HepG2 (cell line): ENCODE measurements at regions not wholly inside any gene's neighbourhood (a gene's known extent, or its start where the extent isn't known, plus 50 kb on each side); places are given as distances from the start of the nearest gene placed in this dataset.

Source experiments
- ATAC-seq: fragments of 200-7000 bp; cut with Tn5 transposase; 3 replicates; pipeline ENCODE4 v1.9.1; 2020; ENCODE audit warnings: mild to moderate bottlenecking, moderate library complexity
- BruUV-seq: library from RNA; stranded (reverse); fragments of 400-500 nt; replicated peaks from 2 replicates; lab custom pipeline; 2021; lab: Mats Ljungman, UMichigan
- CTCF ChIA-PET: fragments of 300-600 bp; formaldehyde crosslinking; extraction: SDS; loops from one replicate; lab custom pipeline; 2021; ENCODE audit warnings: low total read pairs, inconsistent platforms, low intra/inter-chr PET ratio; lab: Yijun Ruan, JAX
- POLR2A ChIA-PET: fragments of 350-600 bp; sonication (Branson Sonifier 250); formaldehyde crosslinking; loops from one replicate; lab custom pipeline; 2020; ENCODE audit warnings: antibody characterized with exemption, inconsistent platforms; lab: Yijun Ruan, JAX
- DNase-seq: peaks from one replicate; pipeline ENCODE4 v3.0.0-alpha.2; 2015; ENCODE audit warnings: low spot score
- FAIRE-seq: peaks from 3 replicates; lab custom pipeline; 2011; peaks lifted over from hg19 to GRCh38; lab: Jason Lieb, UNC
- H2AFZ ChIP-seq: one replicate; pipeline ENCODE4 v1.6.1; 2011; ENCODE audit warnings: low read length, inconsistent platforms
- H3K27ac ChIP-seq: fragments of 300-600 bp; 3 replicates; pipeline ENCODE4 v1.8.0; 2011; ENCODE audit warnings: mixed run types, mild to moderate bottlenecking, mixed read lengths, low read length, inconsistent platforms; ENCODE audit not compliant: insufficient read depth; ENCODE audit errors: extremely low read length
- H3K27me3 ChIP-seq, 2 experiments: fragments of 200-600 bp in 1 of 2; 2 replicates in 1 of 2; 3 replicates in 1 of 2; pipeline versions ENCODE4 v1.6.0 to v1.8.0; 2011; ENCODE audit warnings: low read length in 2 of 2, mild to moderate bottlenecking in 2 of 2, moderate library complexity in 2 of 2, inconsistent platforms in 1 of 2; ENCODE audit not compliant: insufficient read depth in 2 of 2, control insufficient read depth in 1 of 2
- H3K36me3 ChIP-seq, 2 experiments: fragments of 200-600 bp in 1 of 2; replicated peaks in 1 of 2; 2 replicates in 1 of 2; 3 replicates in 1 of 2; pipeline versions ENCODE4 v1.5.1 to v1.8.0; 2011; ENCODE audit warnings: low read length in 2 of 2, inconsistent platforms in 1 of 2; ENCODE audit not compliant: insufficient read depth in 2 of 2, control insufficient read depth in 1 of 2
- H3K4me1 ChIP-seq: 2 replicates; pipeline ENCODE4 v1.5.1; 2012; ENCODE audit warnings: low read length, inconsistent platforms; ENCODE audit not compliant: insufficient read depth
- H3K4me2 ChIP-seq: 2 replicates; pipeline ENCODE4 v1.6.0; 2011; ENCODE audit warnings: low read depth, low read length, inconsistent platforms
- H3K4me3 ChIP-seq, 3 experiments: fragments of 200-600 bp in 1 of 3; sonication (generic), shearing (Covaris generic) in 1 of 3; replicated peaks in 1 of 3; 2 replicates each; pipeline ENCODE4 v1.5.1; 2011 to 2016; ENCODE audit warnings: low read length in 3 of 3, inconsistent platforms in 2 of 3, low read depth in 2 of 3, mild to moderate bottlenecking in 2 of 3, control low read depth in 1 of 3, mixed read lengths in 1 of 3; ENCODE audit not compliant: insufficient read depth in 1 of 3
- H3K79me2 ChIP-seq: one replicate; pipeline ENCODE4 v1.6.1; 2011; ENCODE audit warnings: low read length, inconsistent platforms; ENCODE audit not compliant: insufficient read depth
- H3K9ac ChIP-seq: 2 replicates; pipeline ENCODE4 v1.6.0; 2011; ENCODE audit warnings: mild to moderate bottlenecking, low read depth, low read length, inconsistent platforms; ENCODE audit not compliant: insufficient read depth
- H3K9me3 ChIP-seq: 2 replicates; pipeline ENCODE4 v1.5.1; 2012; ENCODE audit warnings: mild to moderate bottlenecking, low read length
- H4K20me1 ChIP-seq: 2 replicates; pipeline ENCODE4 v1.6.0; 2011; ENCODE audit warnings: inconsistent platforms, mild to moderate bottlenecking, low read length, moderate library complexity; ENCODE audit not compliant: insufficient read depth
- CREB1 ChIP-seq, 2 experiments: fragments of 450-650 bp in 1 of 2; IDR thresholded peaks; 2 replicates each; pipeline ENCODE4 v1.6.1; 2016 to 2017; ENCODE audit warnings: control low read depth in 1 of 2, mild to moderate bottlenecking in 1 of 2, missing compliant biosample characterization in 1 of 2, missing genetic modification characterization in 1 of 2
- CTCF ChIP-seq: sonication (generic); formaldehyde crosslinking; IDR thresholded peaks from 2 replicates; pipeline ENCODE4 v1.5.0; 2020; ENCODE audit warnings: mild to moderate bottlenecking, missing genetic modification reagents, moderate library complexity
- ZNF543 ChIP-seq: sonication (generic); formaldehyde crosslinking; IDR thresholded peaks from 2 replicates; pipeline ENCODE4 v1.4.0; 2020; ENCODE audit warnings: mild to moderate bottlenecking, missing genetic modification reagents
- ZSCAN22 ChIP-seq: sonication (generic); formaldehyde crosslinking; IDR thresholded peaks from 2 replicates; pipeline ENCODE4 v1.4.0; 2020; ENCODE audit warnings: mild to moderate bottlenecking, missing genetic modification reagents
- ZSCAN25 ChIP-seq: sonication (generic); formaldehyde crosslinking; IDR thresholded peaks from 2 replicates; pipeline ENCODE4 v1.8.0; 2022; ENCODE audit warnings: mild to moderate bottlenecking, missing genetic modification reagents
- WGBS: methylation state at CpG from one replicate; pipeline ENCODE4 v1.1.6; 2017; ENCODE audit warnings: low lambda C conversion rate; 5-methylcytosine and 5-hydroxymethylcytosine counted together
- in situ Hi-C: cut with HindIII; loops from 2 replicates; pipeline ENCODE4 v1.10.0; 2017; ENCODE audit warnings: low pct_unique_long_range_greater_than_20kb; ENCODE audit not compliant: extremely low pct_ligation_motif_present
- intact Hi-C: fragments of 100-400 bp; cut with micrococcal nuclease; formaldehyde crosslinking; loops from one replicate; pipeline ENCODE4 v1.10.0; 2022; ENCODE audit not compliant: unreplicated experiment

DNA sequence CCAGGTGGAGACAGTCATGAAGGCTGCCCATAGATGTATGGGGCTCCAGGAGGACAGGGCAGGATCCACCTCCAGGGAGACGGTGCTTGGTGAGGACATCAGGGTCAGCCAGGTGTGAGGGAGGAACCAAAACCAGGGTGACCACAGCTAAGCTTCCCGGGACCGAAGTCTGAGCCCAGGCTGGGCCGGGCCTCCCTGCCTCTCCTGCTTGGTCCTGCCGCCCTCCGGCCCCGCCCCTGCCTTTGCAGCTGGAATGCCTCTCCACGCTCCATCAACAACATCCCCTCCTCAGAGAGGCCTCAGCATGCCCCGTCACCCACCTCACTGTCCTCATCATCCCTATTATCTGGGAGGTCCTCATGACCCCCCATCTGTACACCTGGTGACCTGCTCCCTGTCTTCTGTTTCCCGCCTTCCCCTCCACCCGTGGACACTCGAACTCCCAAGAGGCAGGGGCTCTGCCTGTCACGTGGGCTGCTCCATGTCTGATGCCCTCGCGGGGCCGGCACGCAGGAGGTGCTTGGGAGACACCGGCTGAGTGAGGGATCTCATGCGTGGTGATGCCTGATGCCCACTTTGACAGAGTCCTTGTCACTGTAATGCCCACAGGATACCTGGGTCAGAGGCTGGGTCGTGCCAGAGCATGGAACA is 59.4 kb downstream of the RTL6 start:
- Histone ChIP-seq H3K9me3 (no peaks in the 10 kb centered on the region), H4K20me1 (no peaks in the 10 kb centered on the region), H3K79me2 (no peaks in the 10 kb centered on the region), H3K4me1 (no peaks in the 10 kb centered on the region), H3K27ac (no peak overlapping the region), H3K4me2 (no peak overlapping the region), H3K27me3 (peaks cover 5 to 50% of the 10 kb centered on the region in 2 experiments; a peak in 4 of 5 replicates), H2AFZ (no peak overlapping the region), H3K9ac (no peak overlapping the region), H3K4me3 (no peak overlapping the region), H3K36me3 (no peaks in the 10 kb centered on the region)
- WGBS, result 27% methylated on average over 7 of the region's 20 CpGs
- ATAC-seq (no peak), FAIRE-seq (no peak), DNase-seq (no peak)
- CTCF ChIA-PET, result no interaction called here
- BruUV-seq, result no TSS peak
- TF ChIP-seq ZSCAN25 (CRISPR knock-in tag), result no peak
- 0 out of 2 replicates have a peak, but pooled peaks have one; percentile 7 for TF ChIP-seq CREB1 (IDR thresholded peaks at IDR 0.05)
- TF ChIP-seq CREB1 (CRISPR knock-in tag; IDR thresholded peaks at IDR 0.05), result no peak
- in situ Hi-C loops (no loop called here), intact Hi-C loops (no loop called here)
- POLR2A ChIA-PET, result no interaction called here

DNA sequence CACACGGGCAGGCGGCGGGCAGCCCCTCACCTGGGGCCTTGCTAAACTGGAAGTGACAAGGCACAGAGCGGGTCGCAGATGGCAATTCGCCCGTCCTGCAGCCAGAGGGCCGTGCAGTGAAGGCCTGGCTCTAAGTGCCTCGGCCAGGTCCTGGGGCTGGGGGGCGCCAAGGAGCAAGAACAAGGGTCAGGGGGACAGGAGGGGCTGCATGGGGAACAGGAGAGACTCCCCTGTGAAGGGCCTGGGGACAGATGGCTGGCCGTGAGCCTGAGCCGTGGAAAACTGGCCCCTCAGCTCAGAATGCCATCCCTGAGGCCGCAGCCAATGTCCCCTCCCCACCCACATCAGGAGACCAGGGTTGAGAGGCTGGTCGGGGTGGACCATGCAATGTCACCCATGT is 60.0 kb downstream of the RTL6 start:
- H2AFZ ChIP-seq, result no peak overlapping the region
- H3K27me3 ChIP-seq, result peaks cover 4 to 46% of the 10 kb centered on the region in 2 experiments; a peak in 4 of 5 replicates
- peak overlapping the region in 1 of 3 experiments; percentile 28; a peak in 1 of 6 replicates for H3K4me3 ChIP-seq
- FAIRE-seq (no peak), ATAC-seq (peak; percentile 72), DNase-seq (no peak)
- H3K36me3 ChIP-seq, result no peaks in the 10 kb centered on the region
- peak overlapping the region; percentile 39; the same call in 1 of the 2 replicates for H3K4me2 ChIP-seq
- no peaks in the 10 kb centered on the region for H3K9me3 ChIP-seq
- no peaks in the 10 kb centered on the region for H3K79me2 ChIP-seq
- no peak overlapping the region for H3K9ac ChIP-seq
- no peaks in the 10 kb centered on the region for H3K4me1 ChIP-seq
- ChIA-PET CTCF (no interaction called here), POLR2A (no interaction called here)
- H4K20me1 ChIP-seq, result no peaks in the 10 kb centered on the region
- in situ Hi-C loops (no loop called here), intact Hi-C loops (no loop called here)
- H3K27ac ChIP-seq, result no peak overlapping the region
- WGBS, result 13% methylated on average over 8 of the region's 14 CpGs
- BruUV-seq, result no TSS peak
- TF ChIP-seq ZSCAN22 (CRISPR knock-in tag) (no peak), ZNF543 (CRISPR knock-in tag) (no peak), CTCF (CRISPR knock-in tag) (peak; percentile 43)
